ENCODE measurements at regions not wholly inside any gene's neighbourhood (a gene's known extent, or its start where the extent isn't known, plus 50 kb on each side); places are given as distances from the start of the nearest gene placed in this dataset.

- TF ChIP-seq CTCF (IDR thresholded peaks at IDR 0.05) (no peak), POLR2A (IDR thresholded peaks at IDR 0.05) (no peak), EP300 (IDR thresholded peaks at IDR 0.05) (no peak)
These were observed 227.8 kb downstream of the NRIP1 start for GRCh38 chr21:14836950-14837349.
